ENCODE measurements at regions not wholly inside any gene's neighbourhood (a gene's known extent, or its start where the extent isn't known, plus 50 kb on each side); places are given as distances from the start of the nearest gene placed in this dataset.

GRCh38 chr1:217052626-217053025 is 329.4 kb upstream of the ESRRG start:
- TF ChIP-seq ZNF8 (CRISPR knock-in tag; IDR thresholded peaks at IDR 0.05) (no peak), CSDC2 (CRISPR knock-in tag; IDR thresholded peaks at IDR 0.05) (no peak), TOX (CRISPR knock-in tag; IDR thresholded peaks at IDR 0.05; ENCODE audit: borderline replicate concordance) (no peak), CREB5 (CRISPR knock-in tag; IDR thresholded peaks at IDR 0.05; ENCODE audit: low read depth) (no peak), ISL1 (CRISPR knock-in tag; IDR thresholded peaks at IDR 0.05) (no peak), TCF4 (CRISPR knock-in tag; IDR thresholded peaks at IDR 0.05; ENCODE audit: borderline replicate concordance) (no peak), GLIS3 (CRISPR knock-in tag; IDR thresholded peaks at IDR 0.05) (no peak), ZNF565 (CRISPR knock-in tag; conservative IDR thresholded peaks at IDR 0.05; ENCODE audit: low read depth) (no peak), POU6F1 (CRISPR knock-in tag; IDR thresholded peaks at IDR 0.05; ENCODE audit: borderline replicate concordance, low read depth) (no peak), ZFP3 (CRISPR knock-in tag; IDR thresholded peaks at IDR 0.05) (no peak)

GRCh38 chr1:217052196-217052595 is 329.0 kb upstream of the ESRRG start:
- TF ChIP-seq ESRRG (CRISPR knock-in tag; IDR thresholded peaks at IDR 0.05) (no peak), SNAI2 (CRISPR knock-in tag; IDR thresholded peaks at IDR 0.05) (no peak), RARB (CRISPR knock-in tag; IDR thresholded peaks at IDR 0.05) (no peak), ZFP3 (CRISPR knock-in tag; IDR thresholded peaks at IDR 0.05) (no peak), TCF4 (CRISPR knock-in tag; IDR thresholded peaks at IDR 0.05; ENCODE audit: borderline replicate concordance) (no peak), ZNF8 (CRISPR knock-in tag; IDR thresholded peaks at IDR 0.05) (no peak), PPARA (CRISPR knock-in tag; IDR thresholded peaks at IDR 0.05; ENCODE audit: borderline replicate concordance) (no peak), POU6F1 (CRISPR knock-in tag; IDR thresholded peaks at IDR 0.05; ENCODE audit: borderline replicate concordance, low read depth) (no peak), OSR1 (CRISPR knock-in tag; IDR thresholded peaks at IDR 0.05) (no peak), CSDC2 (CRISPR knock-in tag; IDR thresholded peaks at IDR 0.05) (no peak), PATZ1 (CRISPR knock-in tag; IDR thresholded peaks at IDR 0.05; ENCODE audit: borderline replicate concordance) (no peak), ZFP30 (CRISPR knock-in tag; IDR thresholded peaks at IDR 0.05) (no peak), GLIS3 (CRISPR knock-in tag; IDR thresholded peaks at IDR 0.05) (no peak), ZNF565 (CRISPR knock-in tag; conservative IDR thresholded peaks at IDR 0.05; ENCODE audit: low read depth) (no peak), BACH2 (CRISPR knock-in tag; IDR thresholded peaks at IDR 0.05; ENCODE audit: borderline replicate concordance) (no peak), ZC3H10 (CRISPR knock-in tag; IDR thresholded peaks at IDR 0.05) (no peak)
- no peak for ATAC-seq

More at GRCh38 chr1:217052626-217053025, 329.4 kb upstream of the ESRRG start:
- no peak for ATAC-seq

GRCh38 chr1:217049721-217050120 is 326.5 kb upstream of the ESRRG start:
- TF ChIP-seq PATZ1 (CRISPR knock-in tag; IDR thresholded peaks at IDR 0.05; ENCODE audit: borderline replicate concordance) (no peak), ZFP30 (CRISPR knock-in tag; IDR thresholded peaks at IDR 0.05) (no peak), CSRNP3 (CRISPR knock-in tag; IDR thresholded peaks at IDR 0.05) (no peak), SNAI2 (CRISPR knock-in tag; IDR thresholded peaks at IDR 0.05) (no peak), ZC3H10 (CRISPR knock-in tag; IDR thresholded peaks at IDR 0.05) (no peak), TOX (CRISPR knock-in tag; IDR thresholded peaks at IDR 0.05; ENCODE audit: borderline replicate concordance) (no peak), ISL1 (CRISPR knock-in tag; IDR thresholded peaks at IDR 0.05) (no peak), ZFP3 (CRISPR knock-in tag; IDR thresholded peaks at IDR 0.05) (no peak), CREB5 (CRISPR knock-in tag; IDR thresholded peaks at IDR 0.05; ENCODE audit: low read depth) (no peak), ZNF8 (CRISPR knock-in tag; IDR thresholded peaks at IDR 0.05) (no peak), BACH2 (CRISPR knock-in tag; IDR thresholded peaks at IDR 0.05; ENCODE audit: borderline replicate concordance) (no peak), PPARA (CRISPR knock-in tag; IDR thresholded peaks at IDR 0.05; ENCODE audit: borderline replicate concordance) (no peak), OSR1 (CRISPR knock-in tag; IDR thresholded peaks at IDR 0.05) (no peak), ESRRG (CRISPR knock-in tag; IDR thresholded peaks at IDR 0.05) (no peak)
- no peak for ATAC-seq

All from SK-N-SH treated with all-trans-retinoic acid at 6 μM for 48 hours (cell line).